NB4 (cell line): ENCODE measurements at regions not wholly inside any gene's neighbourhood (a gene's known extent, or its start where the extent isn't known, plus 50 kb on each side); places are given as distances from the start of the nearest gene placed in this dataset.

Experiments used
- CTCF ChIP-seq: IDR thresholded peaks from one replicate; pipeline ENCODE4 v1.5.1; 2012; ENCODE audit warnings: low read depth, low read length
- POLR2A ChIP-seq: IDR thresholded peaks from 2 replicates; pipeline ENCODE4 v1.6.1; 2011; ENCODE audit warnings: mild to moderate bottlenecking; ENCODE audit not compliant: insufficient read length; ENCODE audit errors: extremely low read depth

DNA sequence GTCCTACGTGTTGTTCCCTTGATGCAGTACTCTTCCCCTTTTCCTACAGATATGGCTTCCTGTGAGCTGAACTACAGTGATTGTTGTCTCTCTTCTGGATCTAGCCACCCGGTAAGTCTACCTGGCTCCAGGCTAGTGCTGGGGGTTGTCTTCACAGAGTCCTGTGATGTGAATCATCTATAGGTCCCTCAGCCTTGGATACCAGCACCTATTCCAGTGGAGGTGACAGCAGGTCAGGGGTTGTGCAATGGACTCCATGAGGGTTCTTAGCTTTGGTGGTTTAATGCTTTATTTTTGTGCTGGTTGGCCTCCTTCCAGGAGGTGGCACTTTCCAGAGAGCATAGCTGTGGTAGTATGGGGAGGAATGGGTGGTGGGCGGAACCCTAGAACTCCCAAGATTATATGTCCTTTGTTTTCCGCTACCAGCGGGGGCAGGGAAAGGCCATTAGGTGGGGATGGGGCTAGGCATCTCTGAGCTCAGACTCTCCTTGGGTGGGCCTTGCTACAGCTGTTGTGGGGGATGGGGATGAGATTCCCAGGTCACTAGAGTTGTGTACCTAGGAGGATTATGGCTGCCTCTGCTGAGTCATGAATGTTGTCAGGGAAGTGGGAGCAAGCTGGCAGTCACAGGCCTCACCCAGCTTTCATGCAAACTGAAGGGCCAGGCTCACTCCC, 121.4 kb upstream of the ANKRD50 start:
- no peak for TF ChIP-seq CTCF
- no peak for TF ChIP-seq POLR2A
